T-helper 1 cell treated with Interleukin-12 subunit alpha and Interleukin-12 subunit beta and Interleukin-4 antibody, amounts not matched to agents 30 ng/mL and 1 ng/mL, for 36 hours (primary cell): ENCODE measurements at regions not wholly inside any gene's neighbourhood (a gene's known extent, or its start where the extent isn't known, plus 50 kb on each side); places are given as distances from the start of the nearest gene placed in this dataset.
"Not testable (repeated sequence)": the region's sequence is repeated elsewhere in the genome, so short reads cannot be mapped to it uniquely, and the experiment has no call there.

Experiments used
- intact Hi-C: fragments of 100-400 bp; cut with micrococcal nuclease; formaldehyde crosslinking; loops from one replicate; pipeline ENCODE4 v1.15.1; 2024

- intact Hi-C loops = no loop called here
Observed at GRCh38 chr15:91414124-91414523, 314.1 kb downstream of the SV2B start.

GRCh38 chr15:91415258-91415657 is 315.2 kb downstream of the SV2B start:
- intact Hi-C loops = not testable (repeated sequence)

GRCh38 chr15:91420689-91421088 is 320.6 kb downstream of the SV2B start:
- intact Hi-C loops = no loop called here

GRCh38 chr15:91422797-91423196 is 322.7 kb downstream of the SV2B start:
- intact Hi-C loops = loop anchor here (2.0 kb wide), 1 partner anchor 50 kb away; no protein-coding TSS in a partner anchor

- intact Hi-C loops = no loop called here
Observed at GRCh38 chr15:91424001-91424400, 323.9 kb downstream of the SV2B start.

GRCh38 chr15:91426412-91426811 is 326.4 kb downstream of the SV2B start:
- intact Hi-C loops = no loop called here

GRCh38 chr15:91429973-91430372 is 329.9 kb downstream of the SV2B start:
- intact Hi-C loops = no loop called here

- intact Hi-C loops = no loop called here
Observed at GRCh38 chr15:91431041-91431715, 331.1 kb downstream of the SV2B start.

GRCh38 chr15:91435113-91435512 is 335.1 kb downstream of the SV2B start:
- intact Hi-C loops = no loop called here

GRCh38 chr15:91444656-91445055 is 344.6 kb downstream of the SV2B start:
- intact Hi-C loops = no loop called here

GRCh38 chr15:91445695-91446228 is 345.7 kb downstream of the SV2B start:
- intact Hi-C loops = loop anchor here (1.0 kb wide), 1 partner anchor 8 kb away; no protein-coding TSS in a partner anchor

- intact Hi-C loops = no loop called here
Observed at GRCh38 chr15:91447991-91448644, 348.1 kb downstream of the SV2B start.

GRCh38 chr15:91453376-91453775 is 353.3 kb downstream of the SV2B start:
- intact Hi-C loops = loop anchor here (1.0 kb wide), 1 partner anchor 19 kb away; no protein-coding TSS in a partner anchor

- intact Hi-C loops = no loop called here
Observed at GRCh38 chr15:91456251-91456718, 356.2 kb downstream of the SV2B start.

GRCh38 chr15:91456921-91457320 is 356.9 kb downstream of the SV2B start:
- intact Hi-C loops = no loop called here

- intact Hi-C loops = no loop called here
Observed at GRCh38 chr15:91461377-91461776, 361.3 kb downstream of the SV2B start.

GRCh38 chr15:91465086-91465485 is 365.0 kb downstream of the SV2B start:
- intact Hi-C loops = no loop called here

- intact Hi-C loops = no loop called here
Observed at GRCh38 chr15:91465696-91466095, 365.6 kb downstream of the SV2B start.

- intact Hi-C loops = no loop called here
Observed at GRCh38 chr15:91468871-91469580, 369.0 kb downstream of the SV2B start.

- intact Hi-C loops = loop anchor here (5.0 to 10.0 kb wide), 3 partner anchors 52 to 385 kb away; partner anchors contain the start of gene SLCO3A1
Observed at GRCh38 chr15:91469632-91470567, 369.8 kb downstream of the SV2B start.

GRCh38 chr15:91471468-91471867 is 371.4 kb downstream of the SV2B start:
- intact Hi-C loops = loop anchor here (5.0 to 10.0 kb wide), 3 partner anchors 51 to 383 kb away; partner anchors contain the start of gene SLCO3A1
